SK-N-SH treated with all-trans-retinoic acid at 6 μM for 48 hours (cell line): ENCODE measurements at regions not wholly inside any gene's neighbourhood (a gene's known extent, or its start where the extent isn't known, plus 50 kb on each side); places are given as distances from the start of the nearest gene placed in this dataset.

ENCODE experiments used
- ATAC-seq: fragments of 200-7000 bp; cut with Tn5 transposase; 3 replicates; pipeline ENCODE4 v1.9.1; 2020; ENCODE audit warnings: mild to moderate bottlenecking, moderate library complexity
- ARNTL ChIP-seq: fragments of 450-650 bp; formaldehyde crosslinking; IDR thresholded peaks from 2 replicates; pipeline ENCODE4 v1.5.0; 2020; ENCODE audit warnings: low read depth, mild to moderate bottlenecking, moderate library complexity, borderline replicate concordance
- BACH2 ChIP-seq: fragments of 250-450 bp; sonication (Bioruptor Pico); IDR thresholded peaks from 2 replicates; pipeline ENCODE4 v1.9.0; 2021; ENCODE audit warnings: mild to moderate bottlenecking, borderline replicate concordance
- CSDC2 ChIP-seq: fragments of 250-450 bp; sonication (Bioruptor Pico); IDR thresholded peaks from 2 replicates; pipeline ENCODE4 v1.5.0; 2020; ENCODE audit warnings: mild to moderate bottlenecking, moderate library complexity
- GLIS3 ChIP-seq: fragments of 250-450 bp; sonication (Bioruptor Pico); IDR thresholded peaks from 2 replicates; pipeline ENCODE4 v1.5.0; 2020; ENCODE audit warnings: mild to moderate bottlenecking, moderate library complexity
- ISL1 ChIP-seq: fragments of 250-450 bp; sonication (Bioruptor Pico); IDR thresholded peaks from 2 replicates; pipeline ENCODE4 v2.1.2; 2022; ENCODE audit warnings: mild to moderate bottlenecking, moderate library complexity
- OSR1 ChIP-seq: fragments of 250-450 bp; sonication (Bioruptor Pico); IDR thresholded peaks from 2 replicates; pipeline ENCODE4 v1.8.0; 2022; ENCODE audit warnings: moderate library complexity, mild to moderate bottlenecking, inconsistent platforms
- PPARA ChIP-seq: fragments of 250-450 bp; sonication (Bioruptor Pico); IDR thresholded peaks from 2 replicates; pipeline ENCODE4 v1.5.0; 2020; ENCODE audit warnings: mild to moderate bottlenecking, borderline replicate concordance
- RARB ChIP-seq: fragments of 250-450 bp; sonication (Bioruptor Pico); IDR thresholded peaks from 2 replicates; pipeline ENCODE4 v1.8.0; 2021; ENCODE audit warnings: mild to moderate bottlenecking, moderate library complexity
- SNAI2 ChIP-seq: fragments of 250-450 bp; sonication (Bioruptor Pico); IDR thresholded peaks from 2 replicates; pipeline ENCODE4 v1.5.0; 2020; ENCODE audit warnings: mild to moderate bottlenecking, moderate library complexity
- TCF4 ChIP-seq: fragments of 250-450 bp; sonication (Bioruptor Pico); IDR thresholded peaks from 2 replicates; pipeline ENCODE4 v1.8.0; 2021; ENCODE audit warnings: mild to moderate bottlenecking, moderate library complexity, borderline replicate concordance
- TOX ChIP-seq: fragments of 250-450 bp; sonication (Bioruptor Pico); IDR thresholded peaks from 2 replicates; pipeline ENCODE4 v1.8.0; 2021; ENCODE audit warnings: mild to moderate bottlenecking, moderate library complexity, borderline replicate concordance
- ZC3H10 ChIP-seq: fragments of 250-450 bp; sonication (Bioruptor Pico); IDR thresholded peaks from 2 replicates; pipeline ENCODE4 v1.5.1; 2021; ENCODE audit warnings: mild to moderate bottlenecking, moderate library complexity
- ZFP3 ChIP-seq: fragments of 250-450 bp; sonication (Bioruptor Pico); IDR thresholded peaks from 2 replicates; pipeline ENCODE4 v1.5.0; 2020; ENCODE audit warnings: mild to moderate bottlenecking, moderate library complexity
- ZFP30 ChIP-seq: fragments of 450-650 bp; formaldehyde crosslinking; IDR thresholded peaks from 2 replicates; pipeline ENCODE4 v1.5.0; 2022; ENCODE audit warnings: mild to moderate bottlenecking, moderate library complexity
- ZNF565 ChIP-seq: fragments of 450-650 bp; formaldehyde crosslinking; conservative IDR thresholded peaks from 2 replicates; pipeline ENCODE4 v1.5.0; 2020; ENCODE audit warnings: low read depth, mild to moderate bottlenecking, moderate library complexity
- ZNF70 ChIP-seq: fragments of 450-650 bp; formaldehyde crosslinking; IDR thresholded peaks from 2 replicates; pipeline ENCODE4 v1.5.0; 2020; ENCODE audit warnings: mild to moderate bottlenecking, moderate library complexity
- ZNF8 ChIP-seq: fragments of 450-650 bp; formaldehyde crosslinking; IDR thresholded peaks from 2 replicates; pipeline ENCODE4 v1.5.0; 2020; ENCODE audit warnings: mild to moderate bottlenecking, moderate library complexity
- TF ChIP-seq, protein P1 (sequence below): fragments of 250-450 bp; sonication (Bioruptor Pico); IDR thresholded peaks from 2 replicates; pipeline ENCODE4 v1.8.0; 2021; ENCODE audit warnings: low read depth, mild to moderate bottlenecking, moderate library complexity, borderline replicate concordance
- TF ChIP-seq, protein P2 (sequence below): fragments of 250-450 bp; sonication (Bioruptor Pico); IDR thresholded peaks from 2 replicates; pipeline ENCODE4 v1.5.1; 2020; ENCODE audit warnings: low read depth, mild to moderate bottlenecking, moderate library complexity
- TF ChIP-seq, protein P3 (sequence below): fragments of 250-450 bp; sonication (Bioruptor Pico); IDR thresholded peaks from 2 replicates; pipeline ENCODE4 v1.5.1; 2021; ENCODE audit warnings: mild to moderate bottlenecking, moderate library complexity
- TF ChIP-seq, protein P4 (sequence below): fragments of 250-450 bp; sonication (Bioruptor Pico); IDR thresholded peaks from 2 replicates; pipeline ENCODE4 v1.8.0; 2020; ENCODE audit warnings: mild to moderate bottlenecking, moderate library complexity, borderline replicate concordance
- TF ChIP-seq, protein P5 (sequence below): fragments of 250-450 bp; sonication (Bioruptor Pico); IDR thresholded peaks from 2 replicates; pipeline ENCODE4 v1.5.0; 2020; ENCODE audit warnings: mild to moderate bottlenecking, moderate library complexity

DNA sequence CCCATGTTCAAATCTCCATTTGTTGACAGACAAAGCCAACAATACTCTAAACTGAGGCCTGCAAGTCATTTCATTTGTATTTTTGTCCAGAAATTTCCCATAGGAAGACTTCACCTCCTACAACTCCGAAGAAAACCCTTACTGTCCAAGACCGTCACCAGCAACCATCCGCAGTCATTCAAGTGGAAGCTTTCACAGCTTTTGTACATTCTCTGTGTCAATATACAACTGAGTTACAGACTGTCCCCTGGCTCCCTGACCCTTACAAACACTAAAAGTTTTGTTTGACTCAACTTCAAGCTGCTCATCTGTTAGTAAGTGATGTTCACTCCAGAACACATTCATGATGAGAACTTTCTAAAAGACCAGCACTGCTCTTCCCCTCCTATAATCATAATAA lies 210.1 kb downstream of the DEPDC1B start:
- no peak for ATAC-seq
- TF ChIP-seq ARNTL (CRISPR knock-in tag): no peak
- no peak for TF ChIP-seq ZC3H10 (CRISPR knock-in tag)
- TF ChIP-seq TCF4 (CRISPR knock-in tag): no peak
- TF ChIP-seq, protein P1, sequence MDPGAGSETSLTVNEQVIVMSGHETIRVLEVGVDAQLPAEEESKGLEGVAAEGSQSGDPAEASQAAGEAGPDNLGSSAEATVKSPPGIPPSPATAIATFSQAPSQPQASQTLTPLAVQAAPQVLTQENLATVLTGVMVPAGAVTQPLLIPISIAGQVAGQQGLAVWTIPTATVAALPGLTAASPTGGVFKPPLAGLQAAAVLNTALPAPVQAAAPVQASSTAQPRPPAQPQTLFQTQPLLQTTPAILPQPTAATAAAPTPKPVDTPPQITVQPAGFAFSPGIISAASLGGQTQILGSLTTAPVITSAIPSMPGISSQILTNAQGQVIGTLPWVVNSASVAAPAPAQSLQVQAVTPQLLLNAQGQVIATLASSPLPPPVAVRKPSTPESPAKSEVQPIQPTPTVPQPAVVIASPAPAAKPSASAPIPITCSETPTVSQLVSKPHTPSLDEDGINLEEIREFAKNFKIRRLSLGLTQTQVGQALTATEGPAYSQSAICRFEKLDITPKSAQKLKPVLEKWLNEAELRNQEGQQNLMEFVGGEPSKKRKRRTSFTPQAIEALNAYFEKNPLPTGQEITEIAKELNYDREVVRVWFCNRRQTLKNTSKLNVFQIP (CRISPR knock-in tag): no peak
- TF ChIP-seq ZFP3 (CRISPR knock-in tag): no peak
- TF ChIP-seq ZNF8: no peak
- TF ChIP-seq ISL1: no peak
- TF ChIP-seq SNAI2 (CRISPR knock-in tag): no peak
- TF ChIP-seq BACH2 (CRISPR knock-in tag): no peak
- TF ChIP-seq, protein P2, sequence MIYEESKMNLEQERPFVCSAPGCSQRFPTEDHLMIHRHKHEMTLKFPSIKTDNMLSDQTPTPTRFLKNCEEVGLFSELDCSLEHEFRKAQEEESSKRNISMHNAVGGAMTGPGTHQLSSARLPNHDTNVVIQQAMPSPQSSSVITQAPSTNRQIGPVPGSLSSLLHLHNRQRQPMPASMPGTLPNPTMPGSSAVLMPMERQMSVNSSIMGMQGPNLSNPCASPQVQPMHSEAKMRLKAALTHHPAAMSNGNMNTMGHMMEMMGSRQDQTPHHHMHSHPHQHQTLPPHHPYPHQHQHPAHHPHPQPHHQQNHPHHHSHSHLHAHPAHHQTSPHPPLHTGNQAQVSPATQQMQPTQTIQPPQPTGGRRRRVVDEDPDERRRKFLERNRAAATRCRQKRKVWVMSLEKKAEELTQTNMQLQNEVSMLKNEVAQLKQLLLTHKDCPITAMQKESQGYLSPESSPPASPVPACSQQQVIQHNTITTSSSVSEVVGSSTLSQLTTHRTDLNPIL (CRISPR knock-in tag): no peak
- no peak for TF ChIP-seq ZNF565 (CRISPR knock-in tag)
- TF ChIP-seq, protein P3, sequence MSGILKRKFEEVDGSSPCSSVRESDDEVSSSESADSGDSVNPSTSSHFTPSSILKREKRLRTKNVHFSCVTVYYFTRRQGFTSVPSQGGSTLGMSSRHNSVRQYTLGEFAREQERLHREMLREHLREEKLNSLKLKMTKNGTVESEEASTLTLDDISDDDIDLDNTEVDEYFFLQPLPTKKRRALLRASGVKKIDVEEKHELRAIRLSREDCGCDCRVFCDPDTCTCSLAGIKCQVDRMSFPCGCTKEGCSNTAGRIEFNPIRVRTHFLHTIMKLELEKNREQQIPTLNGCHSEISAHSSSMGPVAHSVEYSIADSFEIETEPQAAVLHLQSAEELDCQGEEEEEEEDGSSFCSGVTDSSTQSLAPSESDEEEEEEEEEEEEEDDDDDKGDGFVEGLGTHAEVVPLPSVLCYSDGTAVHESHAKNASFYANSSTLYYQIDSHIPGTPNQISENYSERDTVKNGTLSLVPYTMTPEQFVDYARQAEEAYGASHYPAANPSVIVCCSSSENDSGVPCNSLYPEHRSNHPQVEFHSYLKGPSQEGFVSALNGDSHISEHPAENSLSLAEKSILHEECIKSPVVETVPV (CRISPR knock-in tag): no peak
- TF ChIP-seq CSDC2 (CRISPR knock-in tag): no peak

DNA sequence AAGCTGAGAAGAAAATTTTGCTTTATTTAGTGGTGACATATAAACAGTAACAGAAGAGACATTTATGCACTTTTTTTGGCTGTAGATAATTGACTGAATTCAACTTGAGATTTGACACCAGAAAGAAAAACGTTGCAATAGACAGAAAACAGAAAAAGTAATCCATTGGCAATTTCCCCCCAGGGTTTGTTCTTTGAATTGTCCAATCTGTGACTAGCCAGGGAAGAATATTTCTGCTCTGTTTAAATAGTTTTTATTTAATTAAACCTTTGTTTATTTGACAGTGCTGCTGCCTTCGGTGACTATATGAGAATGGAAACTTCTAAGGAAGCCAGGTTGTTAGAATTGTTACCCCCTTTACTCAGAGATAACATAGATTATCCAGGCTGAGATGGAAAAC lies 210.6 kb downstream of the DEPDC1B start:
- TF ChIP-seq, protein P4, sequence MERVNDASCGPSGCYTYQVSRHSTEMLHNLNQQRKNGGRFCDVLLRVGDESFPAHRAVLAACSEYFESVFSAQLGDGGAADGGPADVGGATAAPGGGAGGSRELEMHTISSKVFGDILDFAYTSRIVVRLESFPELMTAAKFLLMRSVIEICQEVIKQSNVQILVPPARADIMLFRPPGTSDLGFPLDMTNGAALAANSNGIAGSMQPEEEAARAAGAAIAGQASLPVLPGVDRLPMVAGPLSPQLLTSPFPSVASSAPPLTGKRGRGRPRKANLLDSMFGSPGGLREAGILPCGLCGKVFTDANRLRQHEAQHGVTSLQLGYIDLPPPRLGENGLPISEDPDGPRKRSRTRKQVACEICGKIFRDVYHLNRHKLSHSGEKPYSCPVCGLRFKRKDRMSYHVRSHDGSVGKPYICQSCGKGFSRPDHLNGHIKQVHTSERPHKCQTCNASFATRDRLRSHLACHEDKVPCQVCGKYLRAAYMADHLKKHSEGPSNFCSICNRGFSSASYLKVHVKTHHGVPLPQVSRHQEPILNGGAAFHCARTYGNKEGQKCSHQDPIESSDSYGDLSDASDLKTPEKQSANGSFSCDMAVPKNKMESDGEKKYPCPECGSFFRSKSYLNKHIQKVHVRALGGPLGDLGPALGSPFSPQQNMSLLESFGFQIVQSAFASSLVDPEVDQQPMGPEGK: no peak
- no peak for TF ChIP-seq GLIS3 (CRISPR knock-in tag)
- TF ChIP-seq RARB (CRISPR knock-in tag): no peak
- no peak for TF ChIP-seq OSR1
- TF ChIP-seq ZNF8: no peak
- TF ChIP-seq, protein P2 (CRISPR knock-in tag): no peak
- TF ChIP-seq ZNF565 (CRISPR knock-in tag): no peak
- TF ChIP-seq TCF4 (CRISPR knock-in tag): no peak
- TF ChIP-seq, protein P3 (CRISPR knock-in tag): no peak
- TF ChIP-seq, protein P5, sequence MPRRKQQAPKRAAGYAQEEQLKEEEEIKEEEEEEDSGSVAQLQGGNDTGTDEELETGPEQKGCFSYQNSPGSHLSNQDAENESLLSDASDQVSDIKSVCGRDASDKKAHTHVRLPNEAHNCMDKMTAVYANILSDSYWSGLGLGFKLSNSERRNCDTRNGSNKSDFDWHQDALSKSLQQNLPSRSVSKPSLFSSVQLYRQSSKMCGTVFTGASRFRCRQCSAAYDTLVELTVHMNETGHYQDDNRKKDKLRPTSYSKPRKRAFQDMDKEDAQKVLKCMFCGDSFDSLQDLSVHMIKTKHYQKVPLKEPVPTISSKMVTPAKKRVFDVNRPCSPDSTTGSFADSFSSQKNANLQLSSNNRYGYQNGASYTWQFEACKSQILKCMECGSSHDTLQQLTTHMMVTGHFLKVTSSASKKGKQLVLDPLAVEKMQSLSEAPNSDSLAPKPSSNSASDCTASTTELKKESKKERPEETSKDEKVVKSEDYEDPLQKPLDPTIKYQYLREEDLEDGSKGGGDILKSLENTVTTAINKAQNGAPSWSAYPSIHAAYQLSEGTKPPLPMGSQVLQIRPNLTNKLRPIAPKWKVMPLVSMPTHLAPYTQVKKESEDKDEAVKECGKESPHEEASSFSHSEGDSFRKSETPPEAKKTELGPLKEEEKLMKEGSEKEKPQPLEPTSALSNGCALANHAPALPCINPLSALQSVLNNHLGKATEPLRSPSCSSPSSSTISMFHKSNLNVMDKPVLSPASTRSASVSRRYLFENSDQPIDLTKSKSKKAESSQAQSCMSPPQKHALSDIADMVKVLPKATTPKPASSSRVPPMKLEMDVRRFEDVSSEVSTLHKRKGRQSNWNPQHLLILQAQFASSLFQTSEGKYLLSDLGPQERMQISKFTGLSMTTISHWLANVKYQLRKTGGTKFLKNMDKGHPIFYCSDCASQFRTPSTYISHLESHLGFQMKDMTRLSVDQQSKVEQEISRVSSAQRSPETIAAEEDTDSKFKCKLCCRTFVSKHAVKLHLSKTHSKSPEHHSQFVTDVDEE: no peak
- no peak for TF ChIP-seq ZNF70 (CRISPR knock-in tag)
- TF ChIP-seq PPARA: no peak
- no peak for TF ChIP-seq TOX (CRISPR knock-in tag)
- TF ChIP-seq ZC3H10 (CRISPR knock-in tag): no peak
- TF ChIP-seq SNAI2 (CRISPR knock-in tag): no peak
- TF ChIP-seq ARNTL (CRISPR knock-in tag): no peak
- no peak for TF ChIP-seq BACH2 (CRISPR knock-in tag)
- TF ChIP-seq ZFP30 (CRISPR knock-in tag): no peak
- no peak for TF ChIP-seq ZFP3 (CRISPR knock-in tag)
- no peak for ATAC-seq
